Glomerular visceral epithelial cell (primary cell): ENCODE measurements at regions not wholly inside any gene's neighbourhood (a gene's known extent, or its start where the extent isn't known, plus 50 kb on each side); places are given as distances from the start of the nearest gene placed in this dataset.
"Not testable (repeated sequence)": the region's sequence is repeated elsewhere in the genome, so short reads cannot be mapped to it uniquely, and the experiment has no call there.

Source experiments
- DNase-seq: peaks from one replicate; pipeline ENCODE4 v3.0.0-alpha.2; 2016; ENCODE audit errors: extremely low spot score

DNA sequence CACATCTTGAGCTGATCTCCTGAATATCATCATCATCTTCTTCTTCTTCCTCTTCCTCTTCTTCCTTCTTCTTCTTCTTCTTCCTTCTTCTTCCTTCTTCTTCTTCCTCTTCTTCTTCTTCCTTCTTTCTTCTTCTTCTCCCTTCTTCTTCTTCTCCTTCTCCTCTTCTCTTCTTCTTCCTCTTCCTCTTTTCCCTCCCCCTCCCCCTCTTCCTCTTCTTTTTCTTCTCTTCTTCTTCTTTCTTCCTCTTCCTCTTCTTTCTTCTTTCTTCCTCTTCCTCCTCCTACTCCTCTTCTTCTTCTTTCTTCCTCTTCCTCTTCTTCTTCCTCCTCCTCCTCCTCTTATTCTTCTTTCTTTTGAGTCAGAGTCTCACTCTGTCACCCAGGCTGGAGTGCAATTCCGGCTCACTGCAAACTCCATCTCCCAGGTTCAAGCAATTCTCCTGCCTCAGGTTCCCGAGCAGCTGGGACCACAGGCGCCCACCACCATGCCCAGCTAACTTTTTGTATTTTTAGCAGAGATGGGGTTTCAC, 197.9 kb upstream of the NANOGP8 start:
- no peak for DNase-seq

DNA sequence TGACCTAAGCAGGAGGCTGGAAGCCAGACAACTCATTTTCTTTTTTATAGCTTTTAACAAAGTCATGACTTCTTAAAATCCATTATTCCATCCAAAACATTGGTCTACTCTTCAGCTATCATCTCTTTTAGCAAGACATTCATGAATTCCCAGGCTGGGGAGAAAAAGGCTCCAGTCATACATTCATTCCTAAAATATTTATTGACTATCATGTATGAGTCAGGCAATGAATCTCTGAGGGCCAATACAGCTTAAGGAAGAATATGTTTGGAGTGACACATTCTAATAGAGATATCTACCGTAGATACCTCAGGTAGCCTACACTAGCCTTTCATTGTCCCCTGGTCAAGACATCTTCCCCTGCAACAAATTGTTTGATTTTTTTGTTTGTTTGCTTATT, 196.4 kb upstream of the NANOGP8 start:
- DNase-seq: no peak

GRCh38 chr15:35279811-35280210, 194.7 kb upstream of the NANOGP8 start:
- DNase-seq: no peak

GRCh38 chr15:35271371-35272043, 186.4 kb upstream of the NANOGP8 start:
- no peak for DNase-seq

DNA sequence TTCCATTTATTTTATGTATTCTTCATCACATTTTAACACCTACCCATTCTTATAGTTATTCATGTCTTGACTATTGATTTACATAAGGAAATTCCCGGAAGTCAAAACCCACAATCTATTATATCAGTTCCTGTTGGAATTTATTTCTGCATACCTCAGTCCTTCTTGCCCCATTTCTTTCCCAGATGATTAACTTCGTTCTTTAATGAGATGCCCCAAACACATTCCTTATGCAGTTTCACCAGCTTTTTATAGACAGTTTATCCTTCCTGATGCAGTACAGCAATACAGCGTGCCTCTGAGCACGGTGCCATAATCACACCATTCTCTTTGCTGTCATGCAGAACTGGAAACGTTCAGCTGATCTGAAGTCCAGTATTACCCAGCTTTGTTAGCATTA, 175.8 kb upstream of the NANOGP8 start:
- no peak for DNase-seq

DNA sequence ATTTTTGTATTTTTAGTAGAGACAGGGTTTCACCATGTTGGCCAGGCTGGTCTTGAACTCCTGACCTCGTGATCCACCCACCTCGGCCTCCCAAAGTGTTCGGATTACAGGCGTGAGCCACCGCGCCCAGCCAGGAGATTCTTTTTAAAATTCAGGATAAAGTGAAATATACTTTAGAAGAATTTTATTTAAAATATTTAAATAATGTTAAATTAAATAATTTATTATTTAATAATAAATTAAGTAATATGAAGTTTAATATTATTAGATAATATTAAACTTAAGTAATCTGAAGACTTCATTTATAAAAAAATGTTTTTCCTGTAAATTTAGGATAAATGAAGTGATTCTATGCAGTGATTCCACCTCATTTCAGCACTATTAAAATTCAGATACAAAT, 175.2 kb upstream of the NANOGP8 start:
- DNase-seq: not testable (repeated sequence)

DNA sequence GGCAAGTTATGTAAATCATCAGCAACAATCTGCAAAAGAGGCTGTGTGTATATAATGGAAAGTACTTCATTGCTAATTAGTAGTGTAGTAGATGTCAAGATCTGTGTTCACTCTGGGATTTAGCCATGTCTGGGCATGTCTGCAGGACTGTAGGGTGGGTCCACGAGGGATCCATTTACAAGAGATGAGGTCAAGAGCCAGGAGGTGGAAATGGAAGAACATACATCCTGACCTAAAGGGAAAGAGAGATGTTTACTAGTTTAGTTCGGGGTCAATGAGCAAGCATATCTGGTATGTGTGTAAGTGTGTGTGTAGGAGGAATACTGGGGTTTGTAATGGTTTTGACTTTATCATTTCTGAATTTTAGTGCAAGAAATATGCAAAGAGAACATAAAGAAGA, 171.5 kb upstream of the NANOGP8 start:
- DNase-seq: no peak

- DNase-seq: no peak
Measured at GRCh38 chr15:35256141-35256540, 171.0 kb upstream of the NANOGP8 start.

GRCh38 chr15:35254908-35255307, 169.8 kb upstream of the NANOGP8 start:
- not testable (repeated sequence) for DNase-seq

DNA sequence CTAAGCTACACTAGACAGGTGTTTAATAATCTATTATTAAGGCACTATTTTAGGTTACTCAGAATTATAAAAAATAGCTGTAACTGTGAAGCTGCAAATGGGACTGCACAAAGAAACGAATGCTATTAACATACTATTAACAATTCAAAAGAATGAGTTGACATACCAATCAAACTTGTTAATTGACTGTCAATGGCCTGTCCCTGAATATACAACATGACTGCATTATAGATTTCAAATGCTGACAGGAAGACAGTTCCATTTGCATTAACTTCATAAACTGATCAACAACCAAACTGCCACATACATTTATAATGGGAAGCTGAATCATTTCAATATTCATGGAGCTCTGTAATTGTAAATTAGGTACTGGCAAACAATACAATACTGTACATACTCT, 169.0 kb upstream of the NANOGP8 start:
- no peak for DNase-seq

DNA sequence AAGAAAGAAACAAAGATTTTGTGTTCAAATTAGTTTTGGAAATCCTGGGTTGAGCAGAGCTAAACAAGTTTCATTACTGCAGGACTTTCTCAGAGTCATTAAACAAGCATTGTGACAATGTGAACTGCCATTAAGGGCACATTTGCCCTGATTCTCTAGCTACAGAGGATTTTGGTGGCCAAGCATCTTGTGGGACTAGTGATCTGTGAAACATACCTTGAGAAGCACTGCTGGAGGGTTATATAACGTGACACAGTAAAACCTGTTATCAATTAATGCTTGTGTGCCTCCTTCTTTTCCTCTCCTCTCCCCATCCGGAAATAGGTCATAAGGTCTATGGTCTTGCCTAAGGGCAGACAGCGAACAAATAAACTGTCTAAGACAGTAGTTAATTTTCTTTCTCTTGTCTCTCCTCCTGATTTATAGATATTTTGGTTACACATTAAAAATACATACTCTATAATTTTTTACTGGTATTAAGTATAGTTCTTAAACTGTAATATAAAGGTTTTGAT, 167.3 kb upstream of the NANOGP8 start:
- no peak for DNase-seq

GRCh38 chr15:35247150-35247549, 162.1 kb upstream of the NANOGP8 start:
- no peak for DNase-seq

- DNase-seq: no peak
Measured at GRCh38 chr15:35246451-35246850, 161.4 kb upstream of the NANOGP8 start.

GRCh38 chr15:35245681-35246080, 160.6 kb upstream of the NANOGP8 start:
- DNase-seq: not testable (repeated sequence)

DNA sequence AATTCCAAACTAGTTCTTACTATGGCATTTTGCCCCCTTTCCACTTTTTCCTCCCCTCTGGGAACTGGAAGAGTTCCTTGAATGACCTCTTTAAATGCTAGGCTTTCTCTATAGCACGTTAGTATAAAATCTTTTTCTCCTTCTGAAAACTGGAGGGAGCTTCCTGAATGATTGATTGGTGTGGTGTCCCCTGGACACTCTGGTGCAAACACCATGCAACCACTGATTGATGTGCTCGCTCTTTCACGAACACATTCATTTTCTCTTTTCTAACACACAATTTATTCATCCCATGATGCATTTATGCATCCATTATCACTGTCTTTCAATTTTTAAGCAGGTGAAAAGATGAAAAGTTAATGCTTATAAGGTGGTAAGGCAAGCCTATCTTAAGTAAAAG, 159.1 kb upstream of the NANOGP8 start:
- no peak for DNase-seq

GRCh38 chr15:35243758-35244157, 158.7 kb upstream of the NANOGP8 start:
- DNase-seq: no peak

- DNase-seq: not testable (repeated sequence)
Measured at GRCh38 chr15:35239693-35240092, 154.6 kb upstream of the NANOGP8 start.

DNA sequence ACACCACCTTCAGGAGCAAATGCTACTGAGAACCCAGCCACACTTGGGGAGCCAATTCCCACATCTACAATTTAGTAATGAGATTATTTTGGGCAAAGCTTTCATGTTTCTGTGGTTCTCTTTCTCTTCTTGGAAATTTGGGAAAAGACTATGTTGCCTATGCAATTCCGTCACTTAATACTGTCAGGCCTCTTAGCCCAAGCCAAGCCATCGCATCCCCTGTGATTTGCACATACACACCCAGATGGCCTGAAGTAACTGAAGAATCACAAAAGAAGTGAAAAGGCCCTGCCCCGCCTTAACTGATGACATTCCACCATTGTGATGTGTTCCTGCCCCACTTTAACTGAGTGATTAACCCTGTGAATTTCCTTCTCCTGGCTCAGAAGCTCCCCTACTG, 153.4 kb upstream of the NANOGP8 start:
- not testable (repeated sequence) for DNase-seq

DNA sequence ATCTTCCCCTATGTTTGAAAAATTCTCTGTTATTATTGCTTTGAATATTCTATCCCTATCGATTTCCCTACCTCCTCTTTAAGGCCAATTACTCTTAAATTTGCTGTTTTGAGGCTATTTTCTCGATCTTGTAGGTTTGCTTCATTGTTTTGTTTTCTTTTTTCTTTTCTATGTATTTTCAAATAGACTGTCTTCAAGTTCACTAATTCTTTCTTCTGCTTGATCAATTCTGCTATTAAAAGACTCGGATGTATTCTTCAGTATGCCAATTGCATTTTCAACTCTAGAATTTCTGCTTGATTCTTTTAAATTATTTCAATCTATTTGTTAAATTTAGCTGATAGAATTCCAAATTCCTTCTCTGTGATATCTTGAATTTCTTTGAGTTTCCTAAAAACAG, 144.0 kb upstream of the NANOGP8 start:
- DNase-seq: no peak

DNA sequence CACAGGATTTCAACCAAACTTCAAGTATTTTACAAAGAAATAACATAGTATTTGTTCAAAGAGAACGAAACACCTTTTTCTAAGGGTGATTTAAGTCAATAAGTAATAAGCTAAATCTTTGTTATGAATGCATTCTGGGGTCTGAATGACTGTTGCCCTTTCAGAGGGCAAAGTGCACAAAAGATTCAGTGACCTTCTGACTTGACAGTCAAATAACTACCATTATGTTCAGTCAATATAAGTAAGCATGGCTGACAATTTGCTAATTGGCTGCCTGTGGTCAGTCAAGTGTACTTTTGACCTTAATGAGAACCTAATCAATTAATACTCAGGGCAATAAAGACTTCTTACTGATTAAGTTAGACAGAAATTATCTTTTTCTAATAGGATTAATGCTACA, 133.1 kb upstream of the NANOGP8 start:
- no peak for DNase-seq

DNA sequence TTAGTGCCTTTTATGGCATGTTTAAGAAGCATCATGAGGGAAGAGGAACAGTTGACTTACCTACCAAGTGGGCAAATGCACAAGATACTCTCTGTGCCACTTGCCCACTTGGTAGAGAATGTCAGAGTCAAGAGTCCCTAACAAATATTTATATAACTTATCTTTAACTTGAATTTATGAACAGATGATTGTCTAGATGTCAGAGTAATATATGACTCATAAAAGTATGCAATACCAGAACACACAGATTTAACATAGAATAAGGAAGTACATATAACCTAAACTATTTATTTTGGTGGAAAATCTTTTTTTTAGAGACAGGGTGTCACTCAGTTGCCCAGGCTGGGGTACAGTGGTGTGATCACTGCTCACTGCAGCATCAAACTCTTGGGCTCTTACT, 130.0 kb upstream of the NANOGP8 start:
- DNase-seq: no peak

GRCh38 chr15:35211240-35211902, 126.3 kb upstream of the NANOGP8 start:
- no peak for DNase-seq

GRCh38 chr15:35210370-35210769, 125.3 kb upstream of the NANOGP8 start:
- no peak for DNase-seq
